CD14-positive monocyte (primary cell): ENCODE measurements at regions not wholly inside any gene's neighbourhood (a gene's known extent, or its start where the extent isn't known, plus 50 kb on each side); places are given as distances from the start of the nearest gene placed in this dataset.

Source experiments
- DNase-seq, 3 donors: peaks; one replicate each; pipeline ENCODE4 v3.0.0-alpha.2; 2011 to 2022
- H2AFZ ChIP-seq: 2 replicates; pipeline ENCODE4 v1.6.0; 2012; ENCODE audit warnings: mild to moderate bottlenecking, low read depth, low read length, inconsistent platforms; ENCODE audit not compliant: insufficient read depth, poor library complexity, severe bottlenecking
- H3K27ac ChIP-seq, 2 donors: 1 replicate in 1 of 2; 2 replicates in 1 of 2; pipeline ENCODE4 v1.5.1; 2012 to 2013; ENCODE audit warnings: low read length in 2 of 2, control low read depth in 1 of 2, inconsistent platforms in 1 of 2, low read depth in 1 of 2, mild to moderate bottlenecking in 1 of 2
- H3K27me3 ChIP-seq, 2 donors: one replicate each; pipeline versions ENCODE4 v1.6.0 to v1.6.1; 2011 to 2013; ENCODE audit warnings: low read length in 2 of 2; ENCODE audit not compliant: control insufficient read depth in 2 of 2, insufficient read depth in 2 of 2
- H3K36me3 ChIP-seq, 2 donors: replicated peaks in 1 of 2; 1 replicate in 1 of 2; 2 replicates in 1 of 2; pipeline versions ENCODE4 v1.5.1 to v1.6.1; 2012 to 2013; ENCODE audit warnings: low read length in 2 of 2, control low read depth in 1 of 2, inconsistent platforms in 1 of 2, mild to moderate bottlenecking in 1 of 2; ENCODE audit not compliant: insufficient read depth in 2 of 2, control insufficient read depth in 1 of 2
- H3K4me1 ChIP-seq, 2 donors: 1 replicate in 1 of 2; 2 replicates in 1 of 2; pipeline versions ENCODE4 v1.5.1 to v1.6.1; 2012 to 2013; ENCODE audit warnings: low read length in 2 of 2, control low read depth in 1 of 2, inconsistent platforms in 1 of 2, mild to moderate bottlenecking in 1 of 2, moderate library complexity in 1 of 2; ENCODE audit not compliant: insufficient read depth in 2 of 2, control insufficient read depth in 1 of 2
- H3K4me2 ChIP-seq: replicated peaks from 2 replicates; pipeline ENCODE3; 2012; ENCODE audit warnings: low read length, moderate library complexity, mild to moderate bottlenecking; ENCODE audit not compliant: poor library complexity, severe bottlenecking; ENCODE audit errors: extremely low read depth
- H3K4me3 ChIP-seq, 3 experiments: fragments of 200-600 bp in 1 of 3; sonication (generic) in 1 of 3; replicated peaks in 1 of 3; 1 replicate in 2 of 3; 2 replicates in 1 of 3; pipeline ENCODE4 v1.5.1; 2011 to 2013; ENCODE audit warnings: low read length in 3 of 3, mild to moderate bottlenecking in 3 of 3, control low read depth in 2 of 3, low read depth in 2 of 3, inconsistent platforms in 1 of 3, moderate library complexity in 1 of 3
- H3K79me2 ChIP-seq: 2 replicates; pipeline ENCODE4 v1.6.0; 2012; ENCODE audit warnings: mild to moderate bottlenecking, control low read depth, inconsistent platforms, low read length, moderate library complexity; ENCODE audit not compliant: insufficient read depth
- H3K9ac ChIP-seq: 2 replicates; pipeline ENCODE4 v1.6.0; 2017; ENCODE audit warnings: low read length, mild to moderate bottlenecking; ENCODE audit not compliant: insufficient read depth, poor library complexity, severe bottlenecking
- H3K9me3 ChIP-seq, 2 donors: replicated peaks in 1 of 2; 1 replicate in 1 of 2; 2 replicates in 1 of 2; pipeline versions ENCODE4 v1.5.1 to v1.6.1; 2012 to 2013; ENCODE audit warnings: low read length in 2 of 2, control low read depth in 1 of 2; ENCODE audit not compliant: control insufficient read depth in 1 of 2, insufficient read depth in 1 of 2
- H4K20me1 ChIP-seq: 2 replicates; pipeline ENCODE4 v1.6.0; 2012; ENCODE audit warnings: mild to moderate bottlenecking, low read length, control low read depth, moderate library complexity; ENCODE audit not compliant: insufficient read depth
- H3K27ac Mint-ChIP-seq, 7 donors: one replicate each; pipeline ENCODE4 v1.8.0; 2020; ENCODE audit warnings: mild to moderate bottlenecking in 7 of 7, mixed read lengths in 7 of 7, moderate library complexity in 6 of 7, inconsistent platforms in 2 of 7
- H3K27me3 Mint-ChIP-seq, 3 donors: one replicate each; pipeline ENCODE4 v1.8.0; 2021 to 2022; ENCODE audit warnings: low read depth in 3 of 3, mild to moderate bottlenecking in 3 of 3, mixed read lengths in 3 of 3, moderate library complexity in 3 of 3, inconsistent platforms in 1 of 3
- H3K36me3 Mint-ChIP-seq, 2 donors: one replicate each; pipeline ENCODE4 v1.8.0; 2020; ENCODE audit warnings: mixed read lengths in 2 of 2, inconsistent platforms in 1 of 2, mild to moderate bottlenecking in 1 of 2
- H3K4me1 Mint-ChIP-seq: one replicate; pipeline ENCODE4 v1.8.0; 2020; ENCODE audit warnings: mild to moderate bottlenecking, mixed read lengths
- H3K4me3 Mint-ChIP-seq, 2 donors: one replicate each; pipeline ENCODE4 v1.8.0; 2020; ENCODE audit warnings: mild to moderate bottlenecking in 2 of 2, mixed read lengths in 2 of 2, moderate library complexity in 1 of 2
- H3K9me3 Mint-ChIP-seq, 7 donors: one replicate each; pipeline ENCODE4 v1.8.0; 2020 to 2022; ENCODE audit warnings: mixed read lengths in 7 of 7, mild to moderate bottlenecking in 6 of 7, moderate library complexity in 6 of 7, inconsistent platforms in 2 of 7
- WGBS: methylation state at CpG from one replicate; pipeline ENCODE4 v1.1.5; 2013; ENCODE audit warnings: missing lambda C conversion rate; ENCODE audit not compliant: insufficient coverage; 5-methylcytosine and 5-hydroxymethylcytosine counted together
- intact Hi-C, 2 donors: fragments of 100-400 bp; cut with micrococcal nuclease; formaldehyde crosslinking; loops; one replicate each; pipeline versions ENCODE4 v1.15.0 to v1.15.1; 2023
- TF ChIP-seq, protein P1 (sequence below): fragments of 200-600 bp; IDR thresholded peaks from one replicate; pipeline ENCODE4 v1.8.0; 2022; ENCODE audit warnings: antibody characterized with exemption, mild to moderate bottlenecking

GRCh38 chr11:122028036-122028435, 88.0 kb downstream of the BLID start:
- Histone ChIP-seq H4K20me1 (no peaks in the 10 kb centered on the region), H3K79me2 (no peaks in the 10 kb centered on the region), H3K4me1 (no peaks in the 10 kb centered on the region), H3K9ac (no peak overlapping the region), H2AFZ (no peak overlapping the region), H3K27ac (no peak overlapping the region), H3K36me3 (no peaks in the 10 kb centered on the region), H3K4me3 (no peak overlapping the region), H3K4me2 (no peak overlapping the region), H3K27me3 (no peaks in the 10 kb centered on the region), H3K9me3 (no peaks in the 10 kb centered on the region)
- Mint-ChIP-seq H3K36me3 (no peaks in the 10 kb centered on the region), H3K9me3 (peaks cover 0 to 1% (median 0%) of the 10 kb centered on the region in 7 donors), H3K27ac (no peak overlapping the region), H3K4me1 (no peaks in the 10 kb centered on the region), H3K4me3 (no peak overlapping the region), H3K27me3 (peaks cover 2 to 9% (median 4%) of the 10 kb centered on the region in 3 donors)
- no CpG with 5 or more reads among the region's 2 CpGs for WGBS
- TF ChIP-seq, protein P1, sequence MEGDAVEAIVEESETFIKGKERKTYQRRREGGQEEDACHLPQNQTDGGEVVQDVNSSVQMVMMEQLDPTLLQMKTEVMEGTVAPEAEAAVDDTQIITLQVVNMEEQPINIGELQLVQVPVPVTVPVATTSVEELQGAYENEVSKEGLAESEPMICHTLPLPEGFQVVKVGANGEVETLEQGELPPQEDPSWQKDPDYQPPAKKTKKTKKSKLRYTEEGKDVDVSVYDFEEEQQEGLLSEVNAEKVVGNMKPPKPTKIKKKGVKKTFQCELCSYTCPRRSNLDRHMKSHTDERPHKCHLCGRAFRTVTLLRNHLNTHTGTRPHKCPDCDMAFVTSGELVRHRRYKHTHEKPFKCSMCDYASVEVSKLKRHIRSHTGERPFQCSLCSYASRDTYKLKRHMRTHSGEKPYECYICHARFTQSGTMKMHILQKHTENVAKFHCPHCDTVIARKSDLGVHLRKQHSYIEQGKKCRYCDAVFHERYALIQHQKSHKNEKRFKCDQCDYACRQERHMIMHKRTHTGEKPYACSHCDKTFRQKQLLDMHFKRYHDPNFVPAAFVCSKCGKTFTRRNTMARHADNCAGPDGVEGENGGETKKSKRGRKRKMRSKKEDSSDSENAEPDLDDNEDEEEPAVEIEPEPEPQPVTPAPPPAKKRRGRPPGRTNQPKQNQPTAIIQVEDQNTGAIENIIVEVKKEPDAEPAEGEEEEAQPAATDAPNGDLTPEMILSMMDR = no peak
- no peak for DNase-seq
- intact Hi-C loops = no loop called here

GRCh38 chr11:122025757-122026156, 90.3 kb downstream of the BLID start:
- Mint-ChIP-seq H3K9me3 (peaks cover 0 to 1% (median 0%) of the 10 kb centered on the region in 7 donors), H3K4me3 (no peak overlapping the region), H3K27me3 (peaks cover 1 to 9% (median 4%) of the 10 kb centered on the region in 3 donors), H3K27ac (no peak overlapping the region), H3K4me1 (no peaks in the 10 kb centered on the region), H3K36me3 (no peaks in the 10 kb centered on the region)
- H3K79me2 ChIP-seq = no peaks in the 10 kb centered on the region
- TF ChIP-seq, protein P1 = no peak
- H4K20me1 ChIP-seq = no peaks in the 10 kb centered on the region
- no peak overlapping the region for H3K4me3 ChIP-seq
- WGBS = 100% methylated on average over 3 of the region's 12 CpGs
- no peaks in the 10 kb centered on the region for H3K36me3 ChIP-seq
- H3K4me1 ChIP-seq = no peaks in the 10 kb centered on the region
- no peak overlapping the region for H3K4me2 ChIP-seq
- no peak overlapping the region for H2AFZ ChIP-seq
- DNase-seq = no peak
- H3K27ac ChIP-seq = no peak overlapping the region
- no peaks in the 10 kb centered on the region for H3K27me3 ChIP-seq
- H3K9me3 ChIP-seq = no peaks in the 10 kb centered on the region
- no peak overlapping the region for H3K9ac ChIP-seq
- intact Hi-C loops = no loop called here
